Gastroesophageal sphincter (tissue), 4 donors: ENCODE measurements at regions not wholly inside any gene's neighbourhood (a gene's known extent, or its start where the extent isn't known, plus 50 kb on each side); places are given as distances from the start of the nearest gene placed in this dataset.
"Not testable (repeated sequence)": the region's sequence is repeated elsewhere in the genome, so short reads cannot be mapped to it uniquely, and the experiment has no call there.

Source experiments
- ATAC-seq: fragments of 150-250 bp; one replicate; pipeline ENCODE4 v1.9.1; 2016; ENCODE audit warnings: mild to moderate bottlenecking, moderate library complexity
- H3K27ac ChIP-seq, 4 donors: fragments of 200-600 bp; sonication (generic) in 3 of 4; 1 replicate in 3 of 4; 2 replicates in 1 of 4; pipeline ENCODE4 v1.5.1; 2016 to 2019
- H3K27me3 ChIP-seq: fragments of 200-600 bp; sonication (generic); one replicate; pipeline ENCODE4 v1.5.1; 2019
- H3K36me3 ChIP-seq, 2 donors: fragments of 200-600 bp; sonication (generic); one replicate each; pipeline ENCODE4 v1.5.1; 2019; ENCODE audit warnings: control low read depth in 1 of 2
- H3K4me1 ChIP-seq, 3 donors: fragments of 200-600 bp; sonication (generic); 1 replicate in 2 of 3; 2 replicates in 1 of 3; pipeline ENCODE4 v1.5.1; 2016 to 2019; ENCODE audit warnings: control low read depth in 2 of 3
- H3K4me3 ChIP-seq, 2 donors: fragments of 200-600 bp; sonication (generic); one replicate each; pipeline ENCODE4 v1.5.1; 2019; ENCODE audit warnings: mild to moderate bottlenecking in 1 of 2, moderate library complexity in 1 of 2
- H3K9me3 ChIP-seq, 3 donors: fragments of 200-600 bp; sonication (generic); one replicate each; pipeline ENCODE4 v1.5.1; 2017 to 2019; ENCODE audit warnings: control low read depth in 2 of 3
- CTCF ChIP-seq, 4 experiments: fragments of 200-600 bp in 2 of 4; fragments of 450-650 bp in 2 of 4; sonication (generic) in 1 of 4; IDR thresholded peaks; one replicate each; pipeline ENCODE4 v1.5.1; 2017 to 2019; ENCODE audit warnings: antibody characterized with exemption in 4 of 4, mild to moderate bottlenecking in 2 of 4, moderate library complexity in 2 of 4
- EP300 ChIP-seq: sonication (generic); formaldehyde crosslinking; IDR thresholded peaks from one replicate; pipeline ENCODE4 v1.6.1; 2017; ENCODE audit warnings: antibody characterized with exemption, mild to moderate bottlenecking
- POLR2A ChIP-seq, 2 donors: fragments of 450-650 bp; IDR thresholded peaks; one replicate each; pipeline ENCODE4 v1.6.1; 2017; ENCODE audit warnings: antibody characterized with exemption in 2 of 2, mild to moderate bottlenecking in 2 of 2, moderate library complexity in 1 of 2
- POLR2AphosphoS5 ChIP-seq: sonication (generic); formaldehyde crosslinking; IDR thresholded peaks from one replicate; pipeline ENCODE4 v1.6.1; 2017; ENCODE audit warnings: antibody characterized with exemption
- WGBS, 2 donors: methylation state at CpG; one replicate each; pipeline ENCODE4 v1.1.5; 2018; ENCODE audit warnings: low coverage in 1 of 2; 5-methylcytosine and 5-hydroxymethylcytosine counted together

GRCh38 chr2:7639476-7639875 lies 722.3 kb downstream of the RNF144A start:
- WGBS, 2 donors: 87 to 88% methylated on average over 1 of the region's 1 CpG
- no peak for ATAC-seq
- no peak for TF ChIP-seq POLR2A (IDR thresholded peaks at IDR 0.05)
- no peak for TF ChIP-seq POLR2AphosphoS5
- no peak for TF ChIP-seq EP300
- no peak for TF ChIP-seq CTCF (IDR thresholded peaks at IDR 0.05)

DNA sequence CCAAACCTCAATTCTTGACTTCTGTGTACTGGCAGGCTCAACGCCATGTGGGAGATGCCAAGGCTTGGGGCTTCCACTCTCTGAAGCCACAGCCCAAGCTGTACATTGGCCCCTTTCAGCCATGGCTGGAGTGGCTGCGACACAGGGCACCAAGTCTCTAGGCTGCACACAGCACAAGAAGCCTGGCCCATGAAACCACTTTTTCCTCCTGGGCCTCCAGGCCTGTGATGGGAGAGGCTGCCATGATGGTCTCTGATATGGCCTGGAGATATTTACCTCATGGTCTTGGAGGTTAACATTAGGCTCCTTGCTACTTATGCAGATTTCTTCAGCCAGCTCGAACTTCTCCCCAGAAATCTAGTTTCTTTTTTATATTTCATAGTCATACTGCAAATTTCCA lies 724.1 kb downstream of the RNF144A start:
- H3K4me3 ChIP-seq, H3K36me3 ChIP-seq, H3K27me3 ChIP-seq, ATAC-seq, H3K4me1 ChIP-seq, H3K27ac ChIP-seq: not testable (repeated sequence)
- 51% methylated on average over 2 of the region's 3 CpGs; no CpG with 5 or more reads in 1 of the 2 donors for WGBS, 2 donors
- peaks cover 0 to 13% (median 0%) of the 10 kb centered on the region in 3 donors for H3K9me3 ChIP-seq

More at GRCh38 chr2:7639476-7639875, 722.3 kb downstream of the RNF144A start:
- H3K9me3 ChIP-seq: peaks cover 0 to 13% (median 0%) of the 10 kb centered on the region in 3 donors
- no peaks in the 10 kb centered on the region for H3K4me1 ChIP-seq
- no peaks in the 10 kb centered on the region for H3K36me3 ChIP-seq
- H3K27ac ChIP-seq: no peak overlapping the region
- no peak overlapping the region for H3K4me3 ChIP-seq
- H3K27me3 ChIP-seq: no peaks in the 10 kb centered on the region

GRCh38 chr2:7646024-7646423 lies 728.8 kb downstream of the RNF144A start:
- H3K27ac ChIP-seq: no peak overlapping the region
- no peak for ATAC-seq
- no peaks in the 10 kb centered on the region for H3K36me3 ChIP-seq
- no peak for TF ChIP-seq POLR2A (IDR thresholded peaks at IDR 0.05)
- no peak for TF ChIP-seq EP300
- TF ChIP-seq CTCF (IDR thresholded peaks at IDR 0.05): no peak
- no peak for TF ChIP-seq POLR2AphosphoS5
- H3K9me3 ChIP-seq: peaks cover 0 to 9% (median 0%) of the 10 kb centered on the region in 3 donors
- no peaks in the 10 kb centered on the region for H3K4me1 ChIP-seq
- no peak overlapping the region for H3K4me3 ChIP-seq
- 77 to 79% methylated on average over 2 to 3 of the region's 3 CpGs for WGBS, 2 donors
- H3K27me3 ChIP-seq: no peaks in the 10 kb centered on the region

DNA sequence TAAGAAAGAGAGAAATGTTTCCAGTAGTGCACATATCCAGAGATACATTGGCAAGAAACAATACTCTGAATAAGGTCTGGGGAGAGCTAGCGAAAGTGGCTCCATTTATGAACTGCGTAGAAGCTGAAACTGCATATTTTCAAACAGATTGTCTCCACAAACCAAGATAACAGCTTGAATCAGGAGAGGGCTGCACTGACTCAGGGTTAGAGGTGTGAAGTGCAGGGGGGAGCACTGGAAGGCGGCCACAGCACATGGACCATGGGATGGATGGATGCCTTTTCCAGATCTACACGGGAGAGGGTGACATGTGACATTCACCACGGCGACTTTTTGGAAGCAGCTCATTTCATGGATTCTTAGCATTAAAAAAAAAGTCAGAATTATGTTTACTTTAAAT lies 729.4 kb downstream of the RNF144A start:
- Histone ChIP-seq H3K27me3 (no peaks in the 10 kb centered on the region), H3K4me3 (no peak overlapping the region), H3K9me3 (peaks cover 0 to 2% (median 0%) of the 10 kb centered on the region in 3 donors), H3K27ac (no peak overlapping the region), H3K36me3 (no peaks in the 10 kb centered on the region), H3K4me1 (no peaks in the 10 kb centered on the region)
- no peak for ATAC-seq
- TF ChIP-seq CTCF (IDR thresholded peaks at IDR 0.05): no peak
- TF ChIP-seq POLR2A (IDR thresholded peaks at IDR 0.05): no peak
- no peak for TF ChIP-seq EP300
- TF ChIP-seq POLR2AphosphoS5: no peak
- WGBS, 2 donors: 42 to 84% methylated on average over 5 to 6 of the region's 6 CpGs

GRCh38 chr2:7648221-7648795 lies 731.1 kb downstream of the RNF144A start:
- H3K4me3 ChIP-seq: no peak overlapping the region
- H3K27me3 ChIP-seq: no peaks in the 10 kb centered on the region
- WGBS, 2 donors: 50 to 77% methylated on average over 7 of the region's 7 CpGs
- H3K27ac ChIP-seq: no peak overlapping the region
- no peak for TF ChIP-seq CTCF (IDR thresholded peaks at IDR 0.05)
- no peaks in the 10 kb centered on the region for H3K4me1 ChIP-seq
- H3K36me3 ChIP-seq: no peaks in the 10 kb centered on the region
- no peak for ATAC-seq
- H3K9me3 ChIP-seq: peaks cover 0 to 3% (median 0%) of the 10 kb centered on the region in 3 donors
